Muscle of back (tissue), 3 donors: ENCODE measurements at regions not wholly inside any gene's neighbourhood (a gene's known extent, or its start where the extent isn't known, plus 50 kb on each side); places are given as distances from the start of the nearest gene placed in this dataset.

Source experiments
- DNase-seq, 3 donors: peaks; one replicate each; pipeline versions ENCODE4 v3.0.0 to v3.0.0-alpha.2; 2013

GRCh38 chr11:101211407-101211975 is 81.9 kb upstream of the PGR start:
- DNase-seq: no peak

DNA sequence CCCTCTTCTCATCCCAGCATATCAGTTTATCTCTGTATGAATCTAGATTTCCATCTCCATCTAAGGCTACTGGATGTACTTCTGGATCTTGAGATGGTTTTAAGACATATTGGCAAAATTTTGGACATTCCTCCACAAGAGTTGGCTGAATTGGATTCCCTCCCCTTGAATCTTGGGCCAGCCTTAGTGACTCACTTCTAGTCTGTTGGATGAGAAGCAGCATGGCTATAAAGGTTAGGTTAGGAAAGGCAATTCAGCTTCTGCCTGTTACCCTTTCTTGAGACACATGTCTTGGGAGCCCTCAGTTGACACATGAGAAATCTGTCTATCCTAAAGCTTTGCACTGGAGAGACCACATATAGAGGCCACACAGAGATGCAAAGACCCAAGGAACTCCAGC is 73.0 kb upstream of the PGR start:
- DNase-seq: no peak

- DNase-seq: no peak
Observed at GRCh38 chr11:101199416-101199815, 69.8 kb upstream of the PGR start.

GRCh38 chr11:101195294-101195693 is 65.7 kb upstream of the PGR start:
- DNase-seq: no peak

- no peak for DNase-seq
Observed at GRCh38 chr11:101188801-101189200, 59.2 kb upstream of the PGR start.

GRCh38 chr11:101188173-101188572 is 58.6 kb upstream of the PGR start:
- no peak for DNase-seq

- peak in 2 of 3 donors; percentile 0 to 12 for DNase-seq
Observed at GRCh38 chr11:101187748-101188147, 58.1 kb upstream of the PGR start.

- no peak for DNase-seq
Observed at GRCh38 chr11:101185985-101186384, 56.4 kb upstream of the PGR start.

GRCh38 chr11:101182467-101182866 is 52.9 kb upstream of the PGR start:
- DNase-seq: no peak

- no peak for DNase-seq
Observed at GRCh38 chr11:101180481-101180880, 50.9 kb upstream of the PGR start.
